GM12878 (cell line): ENCODE measurements at regions not wholly inside any gene's neighbourhood (a gene's known extent, or its start where the extent isn't known, plus 50 kb on each side); places are given as distances from the start of the nearest gene placed in this dataset.

Source experiments
- ASH2L ChIP-seq: fragments of 300-600, 200-600 bp; sonication (generic); IDR thresholded peaks from 2 replicates; pipeline ENCODE4 v1.6.1; 2017; ENCODE audit warnings: low read depth, mild to moderate bottlenecking, borderline replicate concordance
- CTCF ChIP-seq, 3 experiments: IDR thresholded peaks in 2 of 3; conservative IDR thresholded peaks in 1 of 3; 2 replicates each; pipeline ENCODE4 v1.5.1; 2011; ENCODE audit warnings: low read depth in 3 of 3, low read length in 3 of 3, mild to moderate bottlenecking in 3 of 3, control low read depth in 2 of 3, moderate library complexity in 2 of 3, inconsistent platforms in 1 of 3, mixed read lengths in 1 of 3; ENCODE audit not compliant: control insufficient read depth in 2 of 3, insufficient read depth in 1 of 3; ENCODE audit errors: extremely low read depth in 1 of 3
- EP300 ChIP-seq, 2 experiments: fragments of 150-350 bp in 1 of 2; IDR thresholded peaks; 2 replicates each; pipeline ENCODE4 v1.6.1; 2011 to 2012; ENCODE audit warnings: low read depth in 2 of 2, low read length in 2 of 2, borderline replicate concordance in 1 of 2, improper control_type of control experiment in 1 of 2, inconsistent platforms in 1 of 2; ENCODE audit not compliant: control insufficient read depth in 1 of 2
- FOS ChIP-seq: IDR thresholded peaks from 3 replicates; pipeline ENCODE4 v1.6.1; 2011; ENCODE audit warnings: borderline replicate concordance; ENCODE audit not compliant: insufficient read length; ENCODE audit errors: extremely low read depth
- FOXM1 ChIP-seq: IDR thresholded peaks from 2 replicates; pipeline ENCODE4 v1.6.1; 2012; ENCODE audit warnings: low read depth, mild to moderate bottlenecking, inconsistent platforms, low read length, moderate library complexity
- MAX ChIP-seq: IDR thresholded peaks from 2 replicates; pipeline ENCODE4 v1.6.1; 2012; ENCODE audit warnings: low read depth, low read length, improper control_type of control experiment
- NFIC ChIP-seq: IDR thresholded peaks from 2 replicates; pipeline ENCODE4 v1.6.1; 2012; ENCODE audit warnings: low read depth, mild to moderate bottlenecking, inconsistent platforms, low read length, moderate library complexity
- NRF1 ChIP-seq: conservative IDR thresholded peaks from 2 replicates; pipeline ENCODE4 v1.6.1; 2011; ENCODE audit warnings: mild to moderate bottlenecking, low read depth, low read length, improper control_type of control experiment
- POLR2A ChIP-seq: IDR thresholded peaks from 2 replicates; pipeline ENCODE4 v1.6.1; 2011; ENCODE audit warnings: low read depth, mild to moderate bottlenecking, low read length
- RCOR1 ChIP-seq: conservative IDR thresholded peaks from 2 replicates; pipeline ENCODE4 v1.6.1; 2012; ENCODE audit warnings: low read depth, low read length, improper control_type of control experiment
- SIN3A ChIP-seq: IDR thresholded peaks from 2 replicates; pipeline ENCODE4 v1.6.1; 2012; ENCODE audit warnings: low read depth, low read length, improper control_type of control experiment
- SMC3 ChIP-seq: IDR thresholded peaks from 2 replicates; pipeline ENCODE4 v1.6.1; 2011; ENCODE audit warnings: low read length, improper control_type of control experiment, borderline replicate concordance
- TBL1XR1 ChIP-seq: IDR thresholded peaks from 2 replicates; pipeline ENCODE4 v1.6.1; 2012; ENCODE audit warnings: low read depth, low read length, improper control_type of control experiment

- TF ChIP-seq ASH2L (no peak), POLR2A (no peak), FOXM1 (no peak), SMC3 (no peak), NFIC (no peak), CTCF (IDR thresholded peaks at IDR 0.05 in 2 of 3, conservative IDR thresholded peaks at IDR 0.05 in 1 of 3; ENCODE audit: control insufficient read depth in 2 of 3, extremely low read depth in 1 of 3, insufficient read depth in 1 of 3, low read depth in 3 of 3, low read length in 3 of 3) (no peak), TBL1XR1 (no peak), RCOR1 (no peak), NRF1 (no peak), FOS (no peak), SIN3A (no peak), MAX (no peak), EP300 (IDR thresholded peaks at IDR 0.05; ENCODE audit: borderline replicate concordance in 1 of 2, control insufficient read depth in 1 of 2, low read depth in 2 of 2, low read length in 2 of 2) (no peak)
Observed at GRCh38 chr3:27643355-27643754, 78.8 kb downstream of the EOMES start.
